ENCODE measurements at regions not wholly inside any gene's neighbourhood (a gene's known extent, or its start where the extent isn't known, plus 50 kb on each side); places are given as distances from the start of the nearest gene placed in this dataset.

DNA sequence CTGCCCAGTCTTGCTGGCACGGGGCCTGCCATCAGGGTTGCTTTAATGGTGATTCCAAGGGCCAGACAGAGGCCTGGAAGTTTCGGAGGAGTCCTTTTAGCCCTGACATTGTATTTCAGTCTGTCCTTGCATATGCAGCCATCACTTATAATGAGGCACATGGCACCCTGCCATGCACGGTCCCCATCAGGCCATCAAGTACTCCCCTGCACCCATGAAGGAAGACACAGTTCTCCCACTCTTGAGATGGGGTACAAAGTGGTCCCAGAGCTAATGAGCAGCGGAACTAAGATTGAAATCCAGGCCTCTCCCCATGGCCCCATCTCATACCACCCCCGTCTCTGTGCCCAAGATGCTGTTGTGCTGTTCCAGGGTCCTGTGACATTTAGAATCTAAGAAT lies 596.6 kb downstream of the PTPRU start:
- TF ChIP-seq GATA2 (IDR thresholded peaks at IDR 0.05; ENCODE audit: low read depth, low read length) (no peak), GATA3 (IDR thresholded peaks at IDR 0.05; ENCODE audit: low read depth, low read length) (no peak)

Measured in SH-SY5Y (cell line).